ENCODE measurements at regions not wholly inside any gene's neighbourhood (a gene's known extent, or its start where the extent isn't known, plus 50 kb on each side); places are given as distances from the start of the nearest gene placed in this dataset.

GRCh38 chr5:74372051-74372450, 268.5 kb downstream of the ENC1 start:
- no peak for DNase-seq

- no peak for DNase-seq
Measured at GRCh38 chr5:74371621-74372020, 268.9 kb downstream of the ENC1 start.

- DNase-seq = no peak
Measured at GRCh38 chr5:74370168-74370567, 270.4 kb downstream of the ENC1 start.

GRCh38 chr5:74369173-74369572, 271.4 kb downstream of the ENC1 start:
- no peak for DNase-seq

GRCh38 chr5:74367934-74368333, 272.6 kb downstream of the ENC1 start:
- DNase-seq = no peak

- no peak for DNase-seq
Measured at GRCh38 chr5:74367241-74367733, 273.2 kb downstream of the ENC1 start.

- no peak for DNase-seq
Measured at GRCh38 chr5:74365723-74366122, 274.8 kb downstream of the ENC1 start.

GRCh38 chr5:74364507-74364906, 276.0 kb downstream of the ENC1 start:
- DNase-seq = no peak

- DNase-seq = no peak
Measured at GRCh38 chr5:74363603-74364205, 276.8 kb downstream of the ENC1 start.

- DNase-seq = no peak
Measured at GRCh38 chr5:74361406-74362358, 278.8 kb downstream of the ENC1 start.

GRCh38 chr5:74360535-74361210, 279.9 kb downstream of the ENC1 start:
- DNase-seq = no peak

GRCh38 chr5:74357827-74358226, 282.7 kb downstream of the ENC1 start:
- DNase-seq = no peak

GRCh38 chr5:74356009-74356695, 284.4 kb downstream of the ENC1 start:
- no peak for DNase-seq

- no peak for DNase-seq
Measured at GRCh38 chr5:74355041-74355824, 285.3 kb downstream of the ENC1 start.

GRCh38 chr5:74352256-74352655, 288.3 kb downstream of the ENC1 start:
- no peak for DNase-seq

GRCh38 chr5:74342948-74343682, 297.4 kb downstream of the ENC1 start:
- DNase-seq = no peak

GRCh38 chr5:74342182-74342581, 298.3 kb downstream of the ENC1 start:
- DNase-seq = no peak

GRCh38 chr5:74341221-74341620, 299.3 kb downstream of the ENC1 start:
- DNase-seq = no peak

- no peak for DNase-seq
Measured at GRCh38 chr5:74340476-74340875, 300.1 kb downstream of the ENC1 start.

GRCh38 chr5:74337984-74338310, 302.6 kb downstream of the ENC1 start:
- DNase-seq = no peak

GRCh38 chr5:74337254-74337983, 303.1 kb downstream of the ENC1 start:
- no peak for DNase-seq
